ENCODE measurements at regions not wholly inside any gene's neighbourhood (a gene's known extent, or its start where the extent isn't known, plus 50 kb on each side); places are given as distances from the start of the nearest gene placed in this dataset.

DNA sequence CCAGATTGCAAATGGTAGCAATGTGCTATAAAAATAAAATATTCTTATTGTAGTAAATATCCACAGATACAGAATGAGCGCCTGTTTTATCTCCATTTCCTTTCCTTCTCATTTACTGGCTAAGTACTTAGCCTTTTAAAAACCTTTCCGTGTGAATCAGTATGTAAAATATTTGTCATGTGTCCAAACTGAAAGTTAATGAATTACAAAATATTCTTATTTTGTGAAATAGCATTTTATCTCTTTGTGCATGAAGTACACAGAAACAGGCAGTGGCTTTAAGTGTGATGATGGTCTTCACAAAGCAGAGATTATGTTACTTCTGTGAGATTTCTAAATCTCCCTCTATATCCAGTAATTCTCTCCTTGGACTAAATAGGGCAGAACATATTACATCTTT lies 56.7 kb upstream of the KIAA1217 start:
- TF ChIP-seq CTCF (IDR thresholded peaks at IDR 0.05 in 2 of 3, conservative IDR thresholded peaks at IDR 0.05 in 1 of 3; ENCODE audit: borderline replicate concordance in 1 of 3, insufficient read depth in 1 of 3, low read depth in 2 of 3, low read length in 2 of 3) (no peak), EZH2 (IDR thresholded peaks at IDR 0.05) (no peak), POLR2AphosphoS5 (IDR thresholded peaks at IDR 0.05; ENCODE audit: low read depth, low read length) (no peak), YY1 (IDR thresholded peaks at IDR 0.05; ENCODE audit: extremely low read depth, insufficient replicate concordance, low read depth, low read length) (no peak), POLR2A (IDR thresholded peaks at IDR 0.05; ENCODE audit: borderline replicate concordance, extremely low read depth, insufficient read depth, insufficient read length) (no peak), EGR1 (IDR thresholded peaks at IDR 0.05; ENCODE audit: low read depth) (no peak), CBX3 (IDR thresholded peaks at IDR 0.05; ENCODE audit: low read depth) (no peak), ZNF274 (IDR thresholded peaks at IDR 0.05; ENCODE audit: low read depth, low read length) (no peak), SP1 (IDR thresholded peaks at IDR 0.05; ENCODE audit: low read depth) (no peak), MAX (IDR thresholded peaks at IDR 0.05) (no peak), EZH2phosphoT487 (IDR thresholded peaks at IDR 0.05; ENCODE audit: borderline replicate concordance) (no peak), SRF (IDR thresholded peaks at IDR 0.05; ENCODE audit: low read depth) (no peak), ZFX (IDR thresholded peaks at IDR 0.05) (no peak), SIN3A (IDR thresholded peaks at IDR 0.05; ENCODE audit: low read depth) (no peak), RAD21 (IDR thresholded peaks at IDR 0.05; ENCODE audit: low read depth) (no peak), FOSL1 (IDR thresholded peaks at IDR 0.05; ENCODE audit: low read depth) (no peak), CEBPB (IDR thresholded peaks at IDR 0.05; ENCODE audit: low read depth) (no peak)
- TF ChIP-seq, protein P1, sequence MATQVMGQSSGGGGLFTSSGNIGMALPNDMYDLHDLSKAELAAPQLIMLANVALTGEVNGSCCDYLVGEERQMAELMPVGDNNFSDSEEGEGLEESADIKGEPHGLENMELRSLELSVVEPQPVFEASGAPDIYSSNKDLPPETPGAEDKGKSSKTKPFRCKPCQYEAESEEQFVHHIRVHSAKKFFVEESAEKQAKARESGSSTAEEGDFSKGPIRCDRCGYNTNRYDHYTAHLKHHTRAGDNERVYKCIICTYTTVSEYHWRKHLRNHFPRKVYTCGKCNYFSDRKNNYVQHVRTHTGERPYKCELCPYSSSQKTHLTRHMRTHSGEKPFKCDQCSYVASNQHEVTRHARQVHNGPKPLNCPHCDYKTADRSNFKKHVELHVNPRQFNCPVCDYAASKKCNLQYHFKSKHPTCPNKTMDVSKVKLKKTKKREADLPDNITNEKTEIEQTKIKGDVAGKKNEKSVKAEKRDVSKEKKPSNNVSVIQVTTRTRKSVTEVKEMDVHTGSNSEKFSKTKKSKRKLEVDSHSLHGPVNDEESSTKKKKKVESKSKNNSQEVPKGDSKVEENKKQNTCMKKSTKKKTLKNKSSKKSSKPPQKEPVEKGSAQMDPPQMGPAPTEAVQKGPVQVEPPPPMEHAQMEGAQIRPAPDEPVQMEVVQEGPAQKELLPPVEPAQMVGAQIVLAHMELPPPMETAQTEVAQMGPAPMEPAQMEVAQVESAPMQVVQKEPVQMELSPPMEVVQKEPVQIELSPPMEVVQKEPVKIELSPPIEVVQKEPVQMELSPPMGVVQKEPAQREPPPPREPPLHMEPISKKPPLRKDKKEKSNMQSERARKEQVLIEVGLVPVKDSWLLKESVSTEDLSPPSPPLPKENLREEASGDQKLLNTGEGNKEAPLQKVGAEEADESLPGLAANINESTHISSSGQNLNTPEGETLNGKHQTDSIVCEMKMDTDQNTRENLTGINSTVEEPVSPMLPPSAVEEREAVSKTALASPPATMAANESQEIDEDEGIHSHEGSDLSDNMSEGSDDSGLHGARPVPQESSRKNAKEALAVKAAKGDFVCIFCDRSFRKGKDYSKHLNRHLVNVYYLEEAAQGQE (IDR thresholded peaks at IDR 0.05; ENCODE audit: low read depth) = no peak
- TF ChIP-seq, protein P2, sequence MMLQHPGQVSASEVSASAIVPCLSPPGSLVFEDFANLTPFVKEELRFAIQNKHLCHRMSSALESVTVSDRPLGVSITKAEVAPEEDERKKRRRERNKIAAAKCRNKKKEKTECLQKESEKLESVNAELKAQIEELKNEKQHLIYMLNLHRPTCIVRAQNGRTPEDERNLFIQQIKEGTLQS (IDR thresholded peaks at IDR 0.05) = no peak
- TF ChIP-seq, protein P3, sequence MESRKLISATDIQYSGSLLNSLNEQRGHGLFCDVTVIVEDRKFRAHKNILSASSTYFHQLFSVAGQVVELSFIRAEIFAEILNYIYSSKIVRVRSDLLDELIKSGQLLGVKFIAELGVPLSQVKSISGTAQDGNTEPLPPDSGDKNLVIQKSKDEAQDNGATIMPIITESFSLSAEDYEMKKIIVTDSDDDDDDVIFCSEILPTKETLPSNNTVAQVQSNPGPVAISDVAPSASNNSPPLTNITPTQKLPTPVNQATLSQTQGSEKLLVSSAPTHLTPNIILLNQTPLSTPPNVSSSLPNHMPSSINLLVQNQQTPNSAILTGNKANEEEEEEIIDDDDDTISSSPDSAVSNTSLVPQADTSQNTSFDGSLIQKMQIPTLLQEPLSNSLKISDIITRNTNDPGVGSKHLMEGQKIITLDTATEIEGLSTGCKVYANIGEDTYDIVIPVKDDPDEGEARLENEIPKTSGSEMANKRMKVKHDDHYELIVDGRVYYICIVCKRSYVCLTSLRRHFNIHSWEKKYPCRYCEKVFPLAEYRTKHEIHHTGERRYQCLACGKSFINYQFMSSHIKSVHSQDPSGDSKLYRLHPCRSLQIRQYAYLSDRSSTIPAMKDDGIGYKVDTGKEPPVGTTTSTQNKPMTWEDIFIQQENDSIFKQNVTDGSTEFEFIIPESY (IDR thresholded peaks at IDR 0.05; ENCODE audit: extremely low read depth, insufficient replicate concordance, low read length) = no peak
- H3K4me2 ChIP-seq (ENCODE audit: low read length) = no peak overlapping the region
- ChIA-PET RAD21 (ENCODE audit: low non-redundant PET in 1 of 2, low total read pairs in 2 of 2, uncharacterized antibody in 2 of 2, unreplicated experiment in 2 of 2) (no interaction called here), CTCF (no interaction called here), POLR2A (interaction anchor here (0.6 kb wide), 1 partner anchor 8 kb away, joined by 3 read pairs; no protein-coding TSS in a partner anchor)
- ATAC-seq (no peak), DNase-seq (ENCODE audit: low read depth, low spot score) (no peak)
- H3K36me3 ChIP-seq (ENCODE audit: control insufficient read depth in 1 of 2, insufficient read depth in 2 of 2, low read length in 2 of 2) = no peaks in the 10 kb centered on the region
- H3K27me3 ChIP-seq (ENCODE audit: insufficient read depth, low read length) = no peaks in the 10 kb centered on the region
- no peak overlapping the region for H3K4me3 ChIP-seq (replicated peaks in 1 of 2; ENCODE audit: low read depth in 1 of 2, low read length in 2 of 2)
- no peaks in the 10 kb centered on the region for H3K9me3 ChIP-seq (ENCODE audit: control insufficient read depth in 1 of 2, insufficient read depth in 1 of 2, low read depth in 1 of 2, low read length in 2 of 2)
- H3K4me1 ChIP-seq (ENCODE audit: control insufficient read depth in 1 of 2, insufficient read depth in 2 of 2, low read length in 2 of 2) = no peaks in the 10 kb centered on the region
- no peaks in the 10 kb centered on the region; the same call in 1 of the 2 replicates for H4K20me1 ChIP-seq (ENCODE audit: insufficient read depth)
- intact Hi-C loops (cut with micrococcal nuclease) = no loop called here
- H3K9ac ChIP-seq (ENCODE audit: low read length) = no peak overlapping the region
- H3K9me2 ChIP-seq (ENCODE audit: insufficient read depth) = no peaks in the 10 kb centered on the region
- no TSS peak for BruUV-seq (replicated peaks)
- H3K79me2 ChIP-seq (ENCODE audit: insufficient read depth, low read length) = no peaks in the 10 kb centered on the region
- no peak overlapping the region for H3K27ac ChIP-seq (ENCODE audit: low read depth, low read length)
- no peak overlapping the region for H2AFZ ChIP-seq (ENCODE audit: low read depth, low read length, poor library complexity, severe bottlenecking)
